PC-3 (cell line): ENCODE measurements at regions not wholly inside any gene's neighbourhood (a gene's known extent, or its start where the extent isn't known, plus 50 kb on each side); places are given as distances from the start of the nearest gene placed in this dataset.

Experiments
- CTCF ChIP-seq: fragments of 300-600 bp; sonication (generic); conservative IDR thresholded peaks from 2 replicates; pipeline ENCODE4 v1.5.1; 2017; ENCODE audit warnings: antibody characterized with exemption, low read depth, mild to moderate bottlenecking, low read length
- EZH2 ChIP-seq: fragments of 300-600 bp; sonication (generic); IDR thresholded peaks from one replicate; pipeline ENCODE4 v1.6.1; 2017; ENCODE audit warnings: antibody characterized with exemption, mild to moderate bottlenecking, low read length; ENCODE audit not compliant: unreplicated experiment
- EZH2phosphoT487 ChIP-seq: fragments of 300-600 bp; sonication (generic); IDR thresholded peaks from 2 replicates; pipeline ENCODE4 v1.6.1; 2018; ENCODE audit warnings: mild to moderate bottlenecking, antibody characterized with exemption, low read length, borderline replicate concordance

GRCh38 chr4:159736411-159736810 is 633.5 kb downstream of the RAPGEF2 start:
- TF ChIP-seq CTCF (no peak), EZH2 (no peak), EZH2phosphoT487 (no peak)
